IPS DF 4.7 (cell line): ENCODE measurements at regions not wholly inside any gene's neighbourhood (a gene's known extent, or its start where the extent isn't known, plus 50 kb on each side); places are given as distances from the start of the nearest gene placed in this dataset.

Experiments used
- DNase-seq: peaks from one replicate; pipeline ENCODE4 v3.0.0-alpha.2; 2013; ENCODE audit warnings: low spot score; ENCODE audit errors: extremely low read depth

GRCh38 chr1:48055876-48056764, 58.9 kb upstream of the TRABD2B start:
- peak; percentile 38 for DNase-seq

- DNase-seq, result no peak
Measured at GRCh38 chr1:48054232-48054631, 57.0 kb upstream of the TRABD2B start.

- no peak for DNase-seq
Measured at GRCh38 chr1:48052923-48053291, 55.7 kb upstream of the TRABD2B start.

- no peak for DNase-seq
Measured at GRCh38 chr1:48051466-48052126, 54.4 kb upstream of the TRABD2B start.

- no peak for DNase-seq
Measured at GRCh38 chr1:48049823-48050535, 52.8 kb upstream of the TRABD2B start.

- no peak for DNase-seq
Measured at GRCh38 chr1:48048980-48049379, 51.8 kb upstream of the TRABD2B start.

GRCh38 chr1:48048064-48048463, 50.9 kb upstream of the TRABD2B start:
- DNase-seq, result no peak

GRCh38 chr1:48047116-48047515, 49.9 kb upstream of the TRABD2B start:
- no peak for DNase-seq
